GM20000 (cell line): ENCODE measurements at regions not wholly inside any gene's neighbourhood (a gene's known extent, or its start where the extent isn't known, plus 50 kb on each side); places are given as distances from the start of the nearest gene placed in this dataset.

Experiments used
- DNase-seq: peaks from one replicate; pipeline ENCODE4 v3.0.0; 2012; ENCODE audit warnings: low spot score
- CTCF ChIP-seq: IDR thresholded peaks from 2 replicates; pipeline ENCODE4 v1.5.1; 2012; ENCODE audit warnings: mild to moderate bottlenecking, control low read depth; ENCODE audit errors: extremely low read depth, missing control alignments

GRCh38 chrX:106510713-106511403 is 100.9 kb upstream of the RADX start:
- no peak for TF ChIP-seq CTCF
- DNase-seq = no peak
